ENCODE measurements at regions not wholly inside any gene's neighbourhood (a gene's known extent, or its start where the extent isn't known, plus 50 kb on each side); places are given as distances from the start of the nearest gene placed in this dataset.
"Not testable (repeated sequence)": the region's sequence is repeated elsewhere in the genome, so short reads cannot be mapped to it uniquely, and the experiment has no call there.

DNA sequence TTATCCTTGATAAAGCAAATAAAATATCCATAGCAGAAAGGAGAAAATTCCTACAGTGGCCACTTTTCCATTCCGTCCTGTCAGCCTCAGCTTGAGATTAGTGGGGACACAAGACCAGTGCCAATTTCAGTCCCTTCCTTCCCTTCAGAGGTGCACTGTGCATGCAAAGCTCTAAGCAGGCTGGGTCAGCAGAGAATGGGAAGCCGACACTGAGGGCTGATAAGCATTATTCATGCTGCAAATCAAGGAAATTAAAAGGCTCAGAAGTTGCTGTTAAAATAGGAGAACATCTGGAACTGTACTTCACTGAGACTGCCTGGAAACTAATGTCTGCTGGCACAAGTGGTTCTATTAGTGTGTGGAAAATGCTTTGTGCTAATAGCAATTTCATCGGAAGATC lies 534.3 kb downstream of the ADCYAP1 start:
- H3K36me3 ChIP-seq (ENCODE audit: control insufficient read depth in 4 of 4, insufficient read depth in 4 of 4, low read length in 3 of 4), result no peaks in the 10 kb centered on the region
- no peak for DNase-seq
- no peaks in the 10 kb centered on the region for H3K9me3 ChIP-seq (ENCODE audit: control extremely low read depth in 1 of 5, control insufficient read depth in 4 of 5, insufficient read depth in 2 of 5, low read depth in 1 of 5, low read length in 4 of 5)
- POLR2A ChIA-PET, result no interaction called here
- no peak overlapping the region for H3K27ac ChIP-seq (ENCODE audit: insufficient read depth in 1 of 2, low read depth in 1 of 2, low read length in 2 of 2, poor library complexity in 1 of 2, severe bottlenecking in 2 of 2)
- H3K4me1 ChIP-seq (ENCODE audit: control extremely low read depth in 1 of 4, control insufficient read depth in 4 of 4, insufficient read depth in 4 of 4, low read length in 3 of 4), result no peaks in the 10 kb centered on the region
- WGBS (ENCODE audit: insufficient coverage), result 84% methylated on average over 3 of the region's 3 CpGs
- H3K4me3 ChIP-seq (ENCODE audit: control insufficient read depth in 1 of 7, extremely low read depth in 1 of 7, insufficient read depth in 4 of 7, low read depth in 2 of 7, low read length in 6 of 7), result no peak overlapping the region
- CTCF ChIA-PET, result interaction anchor here (1.6 kb wide), 1 partner anchor 10 kb away, joined by 5 read pairs; no protein-coding TSS in a partner anchor
- H3K27me3 ChIP-seq (replicated peaks in 2 of 5; ENCODE audit: control insufficient read depth in 4 of 5, insufficient read depth in 5 of 5, low read length in 4 of 5), result no peaks in the 10 kb centered on the region

DNA sequence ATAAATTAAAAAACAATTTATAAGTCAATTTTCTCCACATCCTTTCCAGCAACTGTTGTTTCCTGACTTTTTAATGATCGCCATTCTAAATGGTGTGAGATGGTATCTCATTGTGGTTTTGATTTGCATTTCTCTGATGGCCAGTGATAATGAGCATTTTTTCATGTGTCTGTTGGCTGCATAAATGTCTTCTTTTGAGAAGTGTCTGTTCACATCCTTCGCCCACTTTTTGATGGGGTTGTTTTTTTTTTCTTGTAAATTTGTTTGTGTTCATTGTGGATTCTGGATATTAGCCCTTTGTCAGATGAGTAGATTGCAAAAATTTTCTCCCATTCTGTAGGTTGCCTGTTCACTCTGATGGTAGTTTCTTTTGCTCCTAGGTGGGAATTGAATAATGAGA lies 539.4 kb downstream of the ADCYAP1 start:
- CTCF ChIA-PET; H3K9me3 ChIP-seq (ENCODE audit: control extremely low read depth in 1 of 5, control insufficient read depth in 4 of 5, insufficient read depth in 2 of 5, low read depth in 1 of 5, low read length in 4 of 5); POLR2A ChIA-PET; H3K27me3 ChIP-seq (replicated peaks in 2 of 5; ENCODE audit: control insufficient read depth in 4 of 5, insufficient read depth in 5 of 5, low read length in 4 of 5); DNase-seq; H3K27ac ChIP-seq (ENCODE audit: insufficient read depth in 1 of 2, low read depth in 1 of 2, low read length in 2 of 2, poor library complexity in 1 of 2, severe bottlenecking in 2 of 2); H3K36me3 ChIP-seq (ENCODE audit: control insufficient read depth in 4 of 4, insufficient read depth in 4 of 4, low read length in 3 of 4); H3K4me1 ChIP-seq (ENCODE audit: control extremely low read depth in 1 of 4, control insufficient read depth in 4 of 4, insufficient read depth in 4 of 4, low read length in 3 of 4); H3K4me3 ChIP-seq (ENCODE audit: control insufficient read depth in 1 of 7, extremely low read depth in 1 of 7, insufficient read depth in 4 of 7, low read depth in 2 of 7, low read length in 6 of 7): not testable (repeated sequence)
- no CpG with 5 or more reads among the region's 2 CpGs for WGBS (ENCODE audit: insufficient coverage)

- H3K27me3 ChIP-seq (replicated peaks in 2 of 5; ENCODE audit: control insufficient read depth in 4 of 5, insufficient read depth in 5 of 5, low read length in 4 of 5), result no peaks in the 10 kb centered on the region
- peaks cover 0 to 3% (median 0%) of the 10 kb centered on the region in 5 experiments for H3K9me3 ChIP-seq (ENCODE audit: control extremely low read depth in 1 of 5, control insufficient read depth in 4 of 5, insufficient read depth in 2 of 5, low read depth in 1 of 5, low read length in 4 of 5)
- no CpG with 5 or more reads among the region's 1 CpG for WGBS (ENCODE audit: insufficient coverage)
- POLR2A ChIA-PET, result no interaction called here
- no peak overlapping the region for H3K27ac ChIP-seq (ENCODE audit: insufficient read depth in 1 of 2, low read depth in 1 of 2, low read length in 2 of 2, poor library complexity in 1 of 2, severe bottlenecking in 2 of 2)
- no peaks in the 10 kb centered on the region for H3K4me1 ChIP-seq (ENCODE audit: control extremely low read depth in 1 of 4, control insufficient read depth in 4 of 4, insufficient read depth in 4 of 4, low read length in 3 of 4)
- H3K4me3 ChIP-seq (ENCODE audit: control insufficient read depth in 1 of 7, extremely low read depth in 1 of 7, insufficient read depth in 4 of 7, low read depth in 2 of 7, low read length in 6 of 7), result no peak overlapping the region
- no peaks in the 10 kb centered on the region for H3K36me3 ChIP-seq (ENCODE audit: control insufficient read depth in 4 of 4, insufficient read depth in 4 of 4, low read length in 3 of 4)
- no peak for DNase-seq
- CTCF ChIA-PET, result no interaction called here
Observed at GRCh38 chr18:1446765-1447164, 542.1 kb downstream of the ADCYAP1 start.

- WGBS (ENCODE audit: insufficient coverage), result no CpG with 5 or more reads among the region's 1 CpG
- Histone ChIP-seq H3K4me3 (ENCODE audit: control insufficient read depth in 1 of 7, extremely low read depth in 1 of 7, insufficient read depth in 4 of 7, low read depth in 2 of 7, low read length in 6 of 7) (no peak overlapping the region), H3K9me3 (ENCODE audit: control extremely low read depth in 1 of 5, control insufficient read depth in 4 of 5, insufficient read depth in 2 of 5, low read depth in 1 of 5, low read length in 4 of 5) (peaks cover 0 to 18% (median 1%) of the 10 kb centered on the region in 5 experiments), H3K36me3 (ENCODE audit: control insufficient read depth in 4 of 4, insufficient read depth in 4 of 4, low read length in 3 of 4) (no peaks in the 10 kb centered on the region), H3K27me3 (replicated peaks in 2 of 5; ENCODE audit: control insufficient read depth in 4 of 5, insufficient read depth in 5 of 5, low read length in 4 of 5) (no peaks in the 10 kb centered on the region), H3K4me1 (ENCODE audit: control extremely low read depth in 1 of 4, control insufficient read depth in 4 of 4, insufficient read depth in 4 of 4, low read length in 3 of 4) (no peaks in the 10 kb centered on the region), H3K27ac (ENCODE audit: insufficient read depth in 1 of 2, low read depth in 1 of 2, low read length in 2 of 2, poor library complexity in 1 of 2, severe bottlenecking in 2 of 2) (no peak overlapping the region)
- no peak for DNase-seq
- POLR2A ChIA-PET, result no interaction called here
- CTCF ChIA-PET, result no interaction called here
Observed at GRCh38 chr18:1452821-1453220, 548.1 kb downstream of the ADCYAP1 start.

- H3K4me3 ChIP-seq (ENCODE audit: control insufficient read depth in 1 of 7, extremely low read depth in 1 of 7, insufficient read depth in 4 of 7, low read depth in 2 of 7, low read length in 6 of 7), result no peak overlapping the region
- no peaks in the 10 kb centered on the region for H3K4me1 ChIP-seq (ENCODE audit: control extremely low read depth in 1 of 4, control insufficient read depth in 4 of 4, insufficient read depth in 4 of 4, low read length in 3 of 4)
- no peak overlapping the region for H3K27ac ChIP-seq (ENCODE audit: insufficient read depth in 1 of 2, low read depth in 1 of 2, low read length in 2 of 2, poor library complexity in 1 of 2, severe bottlenecking in 2 of 2)
- DNase-seq, result no peak
- H3K27me3 ChIP-seq (replicated peaks in 2 of 5; ENCODE audit: control insufficient read depth in 4 of 5, insufficient read depth in 5 of 5, low read length in 4 of 5), result no peaks in the 10 kb centered on the region
- ChIA-PET POLR2A (no interaction called here), CTCF (no interaction called here)
- no peaks in the 10 kb centered on the region for H3K36me3 ChIP-seq (ENCODE audit: control insufficient read depth in 4 of 4, insufficient read depth in 4 of 4, low read length in 3 of 4)
- H3K9me3 ChIP-seq (ENCODE audit: control extremely low read depth in 1 of 5, control insufficient read depth in 4 of 5, insufficient read depth in 2 of 5, low read depth in 1 of 5, low read length in 4 of 5), result peaks cover 0 to 18% (median 1%) of the 10 kb centered on the region in 5 experiments
Observed at GRCh38 chr18:1455605-1456004, 550.9 kb downstream of the ADCYAP1 start.

DNA sequence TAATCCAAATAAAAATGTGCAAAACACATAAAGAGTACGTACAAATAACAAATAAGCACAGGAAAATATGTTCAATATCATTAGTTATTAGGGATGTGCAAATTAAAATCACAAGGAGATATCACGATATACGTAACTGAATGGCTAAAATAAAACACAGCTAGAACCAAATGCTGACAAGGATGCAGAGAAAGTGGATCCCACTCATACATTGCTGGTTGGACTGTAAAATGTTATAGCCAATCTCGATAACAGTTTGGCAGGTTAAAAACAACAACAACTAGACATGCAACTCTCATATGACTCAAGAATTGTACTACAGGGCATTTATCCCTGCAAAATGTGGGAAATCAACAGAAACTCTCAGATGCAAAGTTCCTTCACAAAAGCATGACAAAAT lies 553.9 kb downstream of the ADCYAP1 start:
- ChIA-PET POLR2A (no interaction called here), CTCF (no interaction called here)
- Histone ChIP-seq H3K36me3 (ENCODE audit: control insufficient read depth in 4 of 4, insufficient read depth in 4 of 4, low read length in 3 of 4) (no peaks in the 10 kb centered on the region), H3K9me3 (ENCODE audit: control extremely low read depth in 1 of 5, control insufficient read depth in 4 of 5, insufficient read depth in 2 of 5, low read depth in 1 of 5, low read length in 4 of 5) (peaks cover 0 to 9% (median 1%) of the 10 kb centered on the region in 5 experiments), H3K27ac (ENCODE audit: insufficient read depth in 1 of 2, low read depth in 1 of 2, low read length in 2 of 2, poor library complexity in 1 of 2, severe bottlenecking in 2 of 2) (no peak overlapping the region), H3K4me1 (ENCODE audit: control extremely low read depth in 1 of 4, control insufficient read depth in 4 of 4, insufficient read depth in 4 of 4, low read length in 3 of 4) (peaks cover 0 to 4% (median 0%) of the 10 kb centered on the region in 4 experiments), H3K27me3 (replicated peaks in 2 of 5; ENCODE audit: control insufficient read depth in 4 of 5, insufficient read depth in 5 of 5, low read length in 4 of 5) (no peaks in the 10 kb centered on the region), H3K4me3 (ENCODE audit: control insufficient read depth in 1 of 7, extremely low read depth in 1 of 7, insufficient read depth in 4 of 7, low read depth in 2 of 7, low read length in 6 of 7) (peak overlapping the region in 1 of 7 experiments; percentile 2)
- no peak for DNase-seq
- WGBS (ENCODE audit: insufficient coverage), result 100% methylated on average over 1 of the region's 4 CpGs

DNA sequence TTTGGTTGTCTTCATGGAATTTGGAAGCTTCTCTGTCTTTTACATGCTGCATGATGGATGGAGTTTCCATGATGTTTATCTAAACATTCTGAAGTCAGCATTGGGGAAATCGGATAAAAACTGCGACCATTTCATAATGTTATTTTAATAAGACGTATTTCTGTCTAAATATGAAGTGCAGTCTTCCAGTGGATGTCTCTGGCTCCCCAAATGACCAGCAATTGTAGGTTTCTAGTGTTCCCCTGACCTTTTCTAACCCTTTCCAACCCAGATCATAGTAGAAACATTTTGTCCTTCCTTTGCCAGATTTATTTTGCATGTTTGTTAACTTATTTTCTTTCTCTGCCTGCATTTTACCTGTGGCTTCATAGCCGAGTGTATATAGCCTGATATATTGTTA lies 559.3 kb downstream of the ADCYAP1 start:
- Histone ChIP-seq H3K4me3 (ENCODE audit: control insufficient read depth in 1 of 7, extremely low read depth in 1 of 7, insufficient read depth in 4 of 7, low read depth in 2 of 7, low read length in 6 of 7) (peak overlapping the region in 1 of 7 experiments; percentile 34), H3K4me1 (ENCODE audit: control extremely low read depth in 1 of 4, control insufficient read depth in 4 of 4, insufficient read depth in 4 of 4, low read length in 3 of 4) (peaks cover 5 to 20% (median 8%) of the 10 kb centered on the region in 4 experiments), H3K27ac (ENCODE audit: insufficient read depth in 1 of 2, low read depth in 1 of 2, low read length in 2 of 2, poor library complexity in 1 of 2, severe bottlenecking in 2 of 2) (peak overlapping the region in 1 of 2 experiments; percentile 63), H3K9me3 (ENCODE audit: control extremely low read depth in 1 of 5, control insufficient read depth in 4 of 5, insufficient read depth in 2 of 5, low read depth in 1 of 5, low read length in 4 of 5) (no peaks in the 10 kb centered on the region), H3K36me3 (ENCODE audit: control insufficient read depth in 4 of 4, insufficient read depth in 4 of 4, low read length in 3 of 4) (no peaks in the 10 kb centered on the region), H3K27me3 (replicated peaks in 2 of 5; ENCODE audit: control insufficient read depth in 4 of 5, insufficient read depth in 5 of 5, low read length in 4 of 5) (no peaks in the 10 kb centered on the region)
- ChIA-PET CTCF (no interaction called here), POLR2A (no interaction called here)
- DNase-seq, result no peak
- WGBS (ENCODE audit: insufficient coverage), result 100% methylated on average over 2 of the region's 4 CpGs
